Vagina (tissue), 2 donors: ENCODE measurements at regions not wholly inside any gene's neighbourhood (a gene's known extent, or its start where the extent isn't known, plus 50 kb on each side); places are given as distances from the start of the nearest gene placed in this dataset.

Experiments used
- CTCF ChIP-seq, 3 experiments: fragments of 450-650 bp in 2 of 3; fragments of 200-600 bp in 1 of 3; sonication (generic) in 1 of 3; IDR thresholded peaks; one replicate each; pipeline ENCODE4 v1.5.1; 2017 to 2019; ENCODE audit warnings: antibody characterized with exemption in 3 of 3, mild to moderate bottlenecking in 2 of 3, moderate library complexity in 2 of 3
- POLR2AphosphoS5 ChIP-seq, 2 donors: sonication (generic); formaldehyde crosslinking; IDR thresholded peaks; one replicate each; pipeline ENCODE4 v1.9.0; 2017; ENCODE audit warnings: antibody characterized with exemption in 2 of 2, mild to moderate bottlenecking in 2 of 2, low read depth in 1 of 2; ENCODE audit not compliant: insufficient read depth in 1 of 2

- TF ChIP-seq CTCF (IDR thresholded peaks at IDR 0.05) = no peak
- no peak for TF ChIP-seq POLR2AphosphoS5 (IDR thresholded peaks at IDR 0.05; ENCODE audit: insufficient read depth in 1 of 2, low read depth in 1 of 2)
These were observed 72.9 kb upstream of the GUCY1A1 start for GRCh38 chr4:155593793-155594192.
